WTC11 (cell line): ENCODE measurements at regions not wholly inside any gene's neighbourhood (a gene's known extent, or its start where the extent isn't known, plus 50 kb on each side); places are given as distances from the start of the nearest gene placed in this dataset.
"Not testable (repeated sequence)": the region's sequence is repeated elsewhere in the genome, so short reads cannot be mapped to it uniquely, and the experiment has no call there.

ENCODE experiments used
- ATAC-seq: fragments of 200-7000 bp; cut with Tn5 transposase; 2 replicates; pipeline ENCODE4 v1.10.0; 2021; ENCODE audit warnings: mild to moderate bottlenecking, moderate library complexity
- CTCF ChIA-PET: fragments of 300-600 bp; sonication (Branson Sonifier 250); formaldehyde crosslinking; loops from one replicate; lab custom pipeline; 2021; ENCODE audit warnings: antibody characterized with exemption; lab: Charles Lee
- POLR2A ChIA-PET: fragments of 350-600 bp; sonication (Branson Sonifier 250); formaldehyde crosslinking; loops from one replicate; lab custom pipeline; 2021; ENCODE audit warnings: antibody characterized with exemption; lab: Charles Lee
- DNase-seq: peaks from one replicate; pipeline ENCODE4 v3.0.0; 2021; ENCODE audit warnings: low spot score
- H3K27ac Mint-ChIP-seq: 2 replicates; pipeline ENCODE4 v1.8.0; 2021; ENCODE audit warnings: mixed read lengths
- H3K27me3 Mint-ChIP-seq: 2 replicates; pipeline ENCODE4 v1.8.0; 2021; ENCODE audit warnings: low read depth, mild to moderate bottlenecking, moderate library complexity, mixed read lengths
- H3K36me3 Mint-ChIP-seq: 2 replicates; pipeline ENCODE4 v1.8.0; 2021; ENCODE audit warnings: mixed read lengths
- H3K4me1 Mint-ChIP-seq: 2 replicates; pipeline ENCODE4 v1.8.0; 2022; ENCODE audit warnings: mixed read lengths
- H3K4me3 Mint-ChIP-seq: 2 replicates; pipeline ENCODE4 v1.8.0; 2021; ENCODE audit warnings: mild to moderate bottlenecking, moderate library complexity, mixed read lengths
- H3K9me3 Mint-ChIP-seq: 2 replicates; pipeline ENCODE4 v1.8.0; 2021; ENCODE audit warnings: mixed read lengths
- ATF1 ChIP-seq: sonication (generic); formaldehyde crosslinking; IDR thresholded peaks from 2 replicates; pipeline ENCODE4 v1.8.1; 2023; ENCODE audit warnings: mild to moderate bottlenecking, moderate library complexity, missing genetic modification reagents
- FOXP1 ChIP-seq: sonication (generic); formaldehyde crosslinking; IDR thresholded peaks from 2 replicates; pipeline ENCODE4 v1.8.0; 2022; ENCODE audit warnings: missing genetic modification reagents, mild to moderate bottlenecking, moderate library complexity, borderline replicate concordance
- NR2C2 ChIP-seq: sonication (generic); formaldehyde crosslinking; IDR thresholded peaks from 2 replicates; pipeline ENCODE4 v1.8.0; 2022; ENCODE audit warnings: mild to moderate bottlenecking, missing genetic modification reagents
- NR3C1 ChIP-seq: sonication (generic); formaldehyde crosslinking; conservative IDR thresholded peaks from 2 replicates; pipeline ENCODE4 v1.8.1; 2023; ENCODE audit warnings: low read depth, mild to moderate bottlenecking, missing genetic modification reagents
- TCF7 ChIP-seq: sonication (generic); formaldehyde crosslinking; IDR thresholded peaks from 2 replicates; pipeline ENCODE4 v1.8.0; 2022; ENCODE audit warnings: mild to moderate bottlenecking, low read depth, missing genetic modification reagents, moderate library complexity
- TEAD1 ChIP-seq: sonication (generic); formaldehyde crosslinking; IDR thresholded peaks from 2 replicates; pipeline ENCODE4 v1.8.0; 2022; ENCODE audit warnings: mild to moderate bottlenecking, missing genetic modification reagents
- ZNF138 ChIP-seq: sonication (generic); formaldehyde crosslinking; conservative IDR thresholded peaks from 2 replicates; pipeline ENCODE4 v1.8.1; 2022; ENCODE audit warnings: mild to moderate bottlenecking, moderate library complexity, missing genetic modification reagents
- TF ChIP-seq, protein P1 (sequence below): fragments of 250-450 bp; sonication (Bioruptor Pico); IDR thresholded peaks from 2 replicates; pipeline ENCODE4 v1.9.0; 2021; ENCODE audit warnings: mild to moderate bottlenecking
- TF ChIP-seq, protein P2 (sequence below): sonication (generic); formaldehyde crosslinking; IDR thresholded peaks from 2 replicates; pipeline ENCODE4 v1.8.0; 2023; ENCODE audit warnings: missing genetic modification reagents, mild to moderate bottlenecking, borderline replicate concordance
- TF ChIP-seq, protein P3 (sequence below): fragments of 250-450 bp; sonication (Bioruptor Pico); conservative IDR thresholded peaks from 2 replicates; pipeline ENCODE4 v1.9.0; 2021; ENCODE audit warnings: mild to moderate bottlenecking
- TF ChIP-seq, protein P4 (sequence below): fragments of 250-450 bp; sonication (Bioruptor Pico); IDR thresholded peaks from 2 replicates; pipeline ENCODE4 v1.8.0; 2021; ENCODE audit warnings: mild to moderate bottlenecking
- TF ChIP-seq, protein P5 (sequence below): sonication (generic); formaldehyde crosslinking; IDR thresholded peaks from 2 replicates; pipeline ENCODE4 v1.8.1; 2023; ENCODE audit warnings: mild to moderate bottlenecking, missing genetic modification reagents
- TF ChIP-seq, protein P6 (sequence below): sonication (generic); formaldehyde crosslinking; IDR thresholded peaks from 2 replicates; pipeline ENCODE4 v1.8.1; 2023; ENCODE audit warnings: mild to moderate bottlenecking, missing genetic modification reagents, borderline replicate concordance
- TF ChIP-seq, protein P7 (sequence below): sonication (generic); formaldehyde crosslinking; IDR thresholded peaks from 2 replicates; pipeline ENCODE4 v1.8.1; 2022; ENCODE audit warnings: mild to moderate bottlenecking, moderate library complexity, missing genetic modification reagents
- TF ChIP-seq, protein P8 (sequence below): sonication (generic); formaldehyde crosslinking; IDR thresholded peaks from 2 replicates; pipeline ENCODE4 v1.8.1; 2022; ENCODE audit warnings: low read depth, mild to moderate bottlenecking, moderate library complexity, missing genetic modification reagents, borderline replicate concordance

DNA sequence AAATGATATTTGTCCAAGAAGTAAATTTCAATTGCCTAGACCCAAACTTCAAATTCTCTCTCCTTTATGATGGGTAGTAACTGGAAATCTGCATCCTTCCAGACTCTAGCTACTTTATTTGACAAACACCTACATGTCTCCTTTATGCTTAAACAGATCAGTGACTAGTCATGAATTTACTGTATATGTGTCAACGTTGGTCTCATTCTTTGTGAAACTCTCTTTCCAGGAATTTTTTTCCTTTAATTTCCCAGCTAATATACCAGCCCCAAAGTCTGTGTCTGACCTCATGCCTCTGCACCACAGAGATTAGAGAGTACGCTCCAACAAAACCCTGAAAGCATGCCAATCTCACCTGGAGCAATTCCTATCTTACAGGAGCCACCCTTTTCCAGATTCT is 811.2 kb upstream of the NCAM2 start:
- ATAC-seq, result no peak
- no peak overlapping the region for H3K4me3 Mint-ChIP-seq
- CTCF ChIA-PET, result no interaction called here
- H3K27me3 Mint-ChIP-seq, result no peaks in the 10 kb centered on the region
- TF ChIP-seq, protein P1, sequence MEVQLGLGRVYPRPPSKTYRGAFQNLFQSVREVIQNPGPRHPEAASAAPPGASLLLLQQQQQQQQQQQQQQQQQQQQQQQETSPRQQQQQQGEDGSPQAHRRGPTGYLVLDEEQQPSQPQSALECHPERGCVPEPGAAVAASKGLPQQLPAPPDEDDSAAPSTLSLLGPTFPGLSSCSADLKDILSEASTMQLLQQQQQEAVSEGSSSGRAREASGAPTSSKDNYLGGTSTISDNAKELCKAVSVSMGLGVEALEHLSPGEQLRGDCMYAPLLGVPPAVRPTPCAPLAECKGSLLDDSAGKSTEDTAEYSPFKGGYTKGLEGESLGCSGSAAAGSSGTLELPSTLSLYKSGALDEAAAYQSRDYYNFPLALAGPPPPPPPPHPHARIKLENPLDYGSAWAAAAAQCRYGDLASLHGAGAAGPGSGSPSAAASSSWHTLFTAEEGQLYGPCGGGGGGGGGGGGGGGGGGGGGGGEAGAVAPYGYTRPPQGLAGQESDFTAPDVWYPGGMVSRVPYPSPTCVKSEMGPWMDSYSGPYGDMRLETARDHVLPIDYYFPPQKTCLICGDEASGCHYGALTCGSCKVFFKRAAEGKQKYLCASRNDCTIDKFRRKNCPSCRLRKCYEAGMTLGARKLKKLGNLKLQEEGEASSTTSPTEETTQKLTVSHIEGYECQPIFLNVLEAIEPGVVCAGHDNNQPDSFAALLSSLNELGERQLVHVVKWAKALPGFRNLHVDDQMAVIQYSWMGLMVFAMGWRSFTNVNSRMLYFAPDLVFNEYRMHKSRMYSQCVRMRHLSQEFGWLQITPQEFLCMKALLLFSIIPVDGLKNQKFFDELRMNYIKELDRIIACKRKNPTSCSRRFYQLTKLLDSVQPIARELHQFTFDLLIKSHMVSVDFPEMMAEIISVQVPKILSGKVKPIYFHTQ (CRISPR knock-in tag), result no peak
- TF ChIP-seq NR3C1 (CRISPR knock-in tag), result no peak
- TF ChIP-seq TCF7, result no peak
- TF ChIP-seq, protein P2, sequence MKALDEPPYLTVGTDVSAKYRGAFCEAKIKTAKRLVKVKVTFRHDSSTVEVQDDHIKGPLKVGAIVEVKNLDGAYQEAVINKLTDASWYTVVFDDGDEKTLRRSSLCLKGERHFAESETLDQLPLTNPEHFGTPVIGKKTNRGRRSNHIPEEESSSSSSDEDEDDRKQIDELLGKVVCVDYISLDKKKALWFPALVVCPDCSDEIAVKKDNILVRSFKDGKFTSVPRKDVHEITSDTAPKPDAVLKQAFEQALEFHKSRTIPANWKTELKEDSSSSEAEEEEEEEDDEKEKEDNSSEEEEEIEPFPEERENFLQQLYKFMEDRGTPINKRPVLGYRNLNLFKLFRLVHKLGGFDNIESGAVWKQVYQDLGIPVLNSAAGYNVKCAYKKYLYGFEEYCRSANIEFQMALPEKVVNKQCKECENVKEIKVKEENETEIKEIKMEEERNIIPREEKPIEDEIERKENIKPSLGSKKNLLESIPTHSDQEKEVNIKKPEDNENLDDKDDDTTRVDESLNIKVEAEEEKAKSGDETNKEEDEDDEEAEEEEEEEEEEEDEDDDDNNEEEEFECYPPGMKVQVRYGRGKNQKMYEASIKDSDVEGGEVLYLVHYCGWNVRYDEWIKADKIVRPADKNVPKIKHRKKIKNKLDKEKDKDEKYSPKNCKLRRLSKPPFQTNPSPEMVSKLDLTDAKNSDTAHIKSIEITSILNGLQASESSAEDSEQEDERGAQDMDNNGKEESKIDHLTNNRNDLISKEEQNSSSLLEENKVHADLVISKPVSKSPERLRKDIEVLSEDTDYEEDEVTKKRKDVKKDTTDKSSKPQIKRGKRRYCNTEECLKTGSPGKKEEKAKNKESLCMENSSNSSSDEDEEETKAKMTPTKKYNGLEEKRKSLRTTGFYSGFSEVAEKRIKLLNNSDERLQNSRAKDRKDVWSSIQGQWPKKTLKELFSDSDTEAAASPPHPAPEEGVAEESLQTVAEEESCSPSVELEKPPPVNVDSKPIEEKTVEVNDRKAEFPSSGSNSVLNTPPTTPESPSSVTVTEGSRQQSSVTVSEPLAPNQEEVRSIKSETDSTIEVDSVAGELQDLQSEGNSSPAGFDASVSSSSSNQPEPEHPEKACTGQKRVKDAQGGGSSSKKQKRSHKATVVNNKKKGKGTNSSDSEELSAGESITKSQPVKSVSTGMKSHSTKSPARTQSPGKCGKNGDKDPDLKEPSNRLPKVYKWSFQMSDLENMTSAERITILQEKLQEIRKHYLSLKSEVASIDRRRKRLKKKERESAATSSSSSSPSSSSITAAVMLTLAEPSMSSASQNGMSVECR (CRISPR knock-in tag), result no peak
- TF ChIP-seq TEAD1 (CRISPR knock-in tag), result no peak
- TF ChIP-seq, protein P3, sequence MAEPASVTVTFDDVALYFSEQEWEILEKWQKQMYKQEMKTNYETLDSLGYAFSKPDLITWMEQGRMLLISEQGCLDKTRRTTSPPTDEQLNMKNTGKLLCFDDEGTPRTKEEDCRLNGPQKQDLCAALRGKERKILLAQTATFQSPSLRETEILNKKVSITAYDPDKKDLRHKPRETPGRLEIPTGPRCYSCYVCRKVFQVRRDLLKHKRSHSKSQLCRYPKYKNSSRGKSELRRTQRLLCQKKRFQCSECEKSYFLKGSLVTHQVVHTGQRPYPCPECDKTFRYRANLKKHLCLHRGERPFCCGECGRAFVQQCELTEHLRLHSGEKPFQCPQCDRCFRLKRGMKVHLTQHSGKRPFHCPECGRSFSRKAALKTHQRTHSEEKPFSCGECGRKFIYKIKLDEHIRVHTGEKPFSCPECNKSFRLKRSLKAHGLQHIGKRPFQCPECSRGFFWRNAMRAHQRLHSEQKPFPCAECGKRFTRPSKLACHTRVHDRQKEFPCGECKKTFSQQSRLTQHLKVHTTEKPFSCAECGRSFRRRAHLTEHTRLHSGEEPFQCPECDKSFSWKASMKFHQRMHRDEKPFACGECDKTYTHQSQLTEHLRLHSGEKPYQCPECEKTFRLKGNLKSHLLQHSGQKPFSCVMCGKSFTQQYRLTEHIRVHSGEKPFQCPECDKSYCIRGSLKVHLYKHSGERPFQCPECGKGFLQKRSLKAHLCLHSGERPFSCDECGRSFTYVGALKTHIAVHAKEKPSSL (CRISPR knock-in tag), result no peak
- no peak for TF ChIP-seq NR2C2 (CRISPR knock-in tag)
- TF ChIP-seq, protein P4, sequence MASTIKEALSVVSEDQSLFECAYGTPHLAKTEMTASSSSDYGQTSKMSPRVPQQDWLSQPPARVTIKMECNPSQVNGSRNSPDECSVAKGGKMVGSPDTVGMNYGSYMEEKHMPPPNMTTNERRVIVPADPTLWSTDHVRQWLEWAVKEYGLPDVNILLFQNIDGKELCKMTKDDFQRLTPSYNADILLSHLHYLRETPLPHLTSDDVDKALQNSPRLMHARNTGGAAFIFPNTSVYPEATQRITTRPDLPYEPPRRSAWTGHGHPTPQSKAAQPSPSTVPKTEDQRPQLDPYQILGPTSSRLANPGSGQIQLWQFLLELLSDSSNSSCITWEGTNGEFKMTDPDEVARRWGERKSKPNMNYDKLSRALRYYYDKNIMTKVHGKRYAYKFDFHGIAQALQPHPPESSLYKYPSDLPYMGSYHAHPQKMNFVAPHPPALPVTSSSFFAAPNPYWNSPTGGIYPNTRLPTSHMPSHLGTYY (CRISPR knock-in tag), result no peak
- TF ChIP-seq ATF1 (CRISPR knock-in tag), result no peak
- no peak for TF ChIP-seq ZNF138 (CRISPR knock-in tag)
- TF ChIP-seq, protein P5, sequence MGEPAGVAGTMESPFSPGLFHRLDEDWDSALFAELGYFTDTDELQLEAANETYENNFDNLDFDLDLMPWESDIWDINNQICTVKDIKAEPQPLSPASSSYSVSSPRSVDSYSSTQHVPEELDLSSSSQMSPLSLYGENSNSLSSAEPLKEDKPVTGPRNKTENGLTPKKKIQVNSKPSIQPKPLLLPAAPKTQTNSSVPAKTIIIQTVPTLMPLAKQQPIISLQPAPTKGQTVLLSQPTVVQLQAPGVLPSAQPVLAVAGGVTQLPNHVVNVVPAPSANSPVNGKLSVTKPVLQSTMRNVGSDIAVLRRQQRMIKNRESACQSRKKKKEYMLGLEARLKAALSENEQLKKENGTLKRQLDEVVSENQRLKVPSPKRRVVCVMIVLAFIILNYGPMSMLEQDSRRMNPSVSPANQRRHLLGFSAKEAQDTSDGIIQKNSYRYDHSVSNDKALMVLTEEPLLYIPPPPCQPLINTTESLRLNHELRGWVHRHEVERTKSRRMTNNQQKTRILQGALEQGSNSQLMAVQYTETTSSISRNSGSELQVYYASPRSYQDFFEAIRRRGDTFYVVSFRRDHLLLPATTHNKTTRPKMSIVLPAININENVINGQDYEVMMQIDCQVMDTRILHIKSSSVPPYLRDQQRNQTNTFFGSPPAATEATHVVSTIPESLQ (CRISPR knock-in tag), result no peak
- TF ChIP-seq, protein P6, sequence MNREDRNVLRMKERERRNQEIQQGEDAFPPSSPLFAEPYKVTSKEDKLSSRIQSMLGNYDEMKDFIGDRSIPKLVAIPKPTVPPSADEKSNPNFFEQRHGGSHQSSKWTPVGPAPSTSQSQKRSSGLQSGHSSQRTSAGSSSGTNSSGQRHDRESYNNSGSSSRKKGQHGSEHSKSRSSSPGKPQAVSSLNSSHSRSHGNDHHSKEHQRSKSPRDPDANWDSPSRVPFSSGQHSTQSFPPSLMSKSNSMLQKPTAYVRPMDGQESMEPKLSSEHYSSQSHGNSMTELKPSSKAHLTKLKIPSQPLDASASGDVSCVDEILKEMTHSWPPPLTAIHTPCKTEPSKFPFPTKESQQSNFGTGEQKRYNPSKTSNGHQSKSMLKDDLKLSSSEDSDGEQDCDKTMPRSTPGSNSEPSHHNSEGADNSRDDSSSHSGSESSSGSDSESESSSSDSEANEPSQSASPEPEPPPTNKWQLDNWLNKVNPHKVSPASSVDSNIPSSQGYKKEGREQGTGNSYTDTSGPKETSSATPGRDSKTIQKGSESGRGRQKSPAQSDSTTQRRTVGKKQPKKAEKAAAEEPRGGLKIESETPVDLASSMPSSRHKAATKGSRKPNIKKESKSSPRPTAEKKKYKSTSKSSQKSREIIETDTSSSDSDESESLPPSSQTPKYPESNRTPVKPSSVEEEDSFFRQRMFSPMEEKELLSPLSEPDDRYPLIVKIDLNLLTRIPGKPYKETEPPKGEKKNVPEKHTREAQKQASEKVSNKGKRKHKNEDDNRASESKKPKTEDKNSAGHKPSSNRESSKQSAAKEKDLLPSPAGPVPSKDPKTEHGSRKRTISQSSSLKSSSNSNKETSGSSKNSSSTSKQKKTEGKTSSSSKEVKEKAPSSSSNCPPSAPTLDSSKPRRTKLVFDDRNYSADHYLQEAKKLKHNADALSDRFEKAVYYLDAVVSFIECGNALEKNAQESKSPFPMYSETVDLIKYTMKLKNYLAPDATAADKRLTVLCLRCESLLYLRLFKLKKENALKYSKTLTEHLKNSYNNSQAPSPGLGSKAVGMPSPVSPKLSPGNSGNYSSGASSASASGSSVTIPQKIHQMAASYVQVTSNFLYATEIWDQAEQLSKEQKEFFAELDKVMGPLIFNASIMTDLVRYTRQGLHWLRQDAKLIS (CRISPR knock-in tag), result no peak
- TF ChIP-seq, protein P7, sequence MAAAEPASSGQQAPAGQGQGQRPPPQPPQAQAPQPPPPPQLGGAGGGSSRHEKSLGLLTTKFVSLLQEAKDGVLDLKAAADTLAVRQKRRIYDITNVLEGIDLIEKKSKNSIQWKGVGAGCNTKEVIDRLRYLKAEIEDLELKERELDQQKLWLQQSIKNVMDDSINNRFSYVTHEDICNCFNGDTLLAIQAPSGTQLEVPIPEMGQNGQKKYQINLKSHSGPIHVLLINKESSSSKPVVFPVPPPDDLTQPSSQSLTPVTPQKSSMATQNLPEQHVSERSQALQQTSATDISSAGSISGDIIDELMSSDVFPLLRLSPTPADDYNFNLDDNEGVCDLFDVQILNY, result no peak
- no peak for TF ChIP-seq FOXP1 (CRISPR knock-in tag)
- TF ChIP-seq, protein P8, sequence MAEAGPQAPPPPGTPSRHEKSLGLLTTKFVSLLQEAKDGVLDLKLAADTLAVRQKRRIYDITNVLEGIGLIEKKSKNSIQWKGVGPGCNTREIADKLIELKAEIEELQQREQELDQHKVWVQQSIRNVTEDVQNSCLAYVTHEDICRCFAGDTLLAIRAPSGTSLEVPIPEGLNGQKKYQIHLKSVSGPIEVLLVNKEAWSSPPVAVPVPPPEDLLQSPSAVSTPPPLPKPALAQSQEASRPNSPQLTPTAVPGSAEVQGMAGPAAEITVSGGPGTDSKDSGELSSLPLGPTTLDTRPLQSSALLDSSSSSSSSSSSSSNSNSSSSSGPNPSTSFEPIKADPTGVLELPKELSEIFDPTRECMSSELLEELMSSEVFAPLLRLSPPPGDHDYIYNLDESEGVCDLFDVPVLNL (CRISPR knock-in tag), result no peak
- TF ChIP-seq, all 79 proteins: peak for 0
- DNase-seq, result no peak
- Mint-ChIP-seq H3K27ac (no peak overlapping the region), H3K4me1 (no peaks in the 10 kb centered on the region), H3K36me3 (peaks cover 10% of the 10 kb centered on the region), H3K9me3 (peaks cover 16% of the 10 kb centered on the region)
- POLR2A ChIA-PET, result no interaction called here

DNA sequence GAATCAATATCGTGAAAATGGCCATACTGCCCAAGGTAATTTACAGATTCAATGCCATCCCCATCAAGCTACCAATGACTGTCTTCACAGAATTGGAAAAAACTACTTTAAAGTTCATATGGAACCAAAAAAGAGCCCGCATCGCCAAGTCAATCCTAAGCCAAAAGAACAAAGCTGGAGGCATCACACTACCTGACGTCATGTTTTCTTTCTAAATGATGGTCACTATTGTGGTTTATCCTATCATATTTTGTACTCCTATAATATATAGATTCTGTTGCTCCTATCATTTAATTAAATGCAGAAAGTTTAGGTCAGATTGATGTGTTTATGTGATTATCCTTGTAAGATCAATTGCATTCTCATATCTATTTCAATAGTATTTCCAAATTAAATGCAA is 796.9 kb upstream of the NCAM2 start:
- ATAC-seq, H3K4me3 Mint-ChIP-seq, H3K27ac Mint-ChIP-seq, CTCF ChIA-PET, POLR2A ChIA-PET, H3K36me3 Mint-ChIP-seq, H3K27me3 Mint-ChIP-seq, DNase-seq, H3K4me1 Mint-ChIP-seq: not testable (repeated sequence)
- H3K9me3 Mint-ChIP-seq, result peaks cover 21% of the 10 kb centered on the region
